GM18951 (cell line): ENCODE measurements at regions not wholly inside any gene's neighbourhood (a gene's known extent, or its start where the extent isn't known, plus 50 kb on each side); places are given as distances from the start of the nearest gene placed in this dataset.

Experiments used
- POLR2A ChIP-seq: IDR thresholded peaks from 4 replicates; pipeline ENCODE4 v1.6.1; 2011; ENCODE audit warnings: mild to moderate bottlenecking; ENCODE audit not compliant: insufficient read length, insufficient read depth; ENCODE audit errors: extremely low read depth
- in situ Hi-C: fragments of 300-500 bp; cut with MboI; formaldehyde crosslinking; loops from one replicate; pipeline ENCODE4 v1.12.0; 2022; ENCODE audit warnings: low sequenced_read_pairs, mixed read lengths, inconsistent platforms; ENCODE audit not compliant: unreplicated experiment

- in situ Hi-C loops: no loop called here
Observed at GRCh38 chr22:49035818-49036457, 791.7 kb downstream of the BRD1 start.

GRCh38 chr22:49034836-49035817 lies 792.5 kb downstream of the BRD1 start:
- in situ Hi-C loops: no loop called here
- TF ChIP-seq POLR2A: no peak

More at GRCh38 chr22:49035818-49036457, 791.7 kb downstream of the BRD1 start:
- TF ChIP-seq POLR2A: no peak

- in situ Hi-C loops: no loop called here
- no peak for TF ChIP-seq POLR2A
Observed at GRCh38 chr22:49033616-49034015, 794.1 kb downstream of the BRD1 start.

GRCh38 chr22:49032821-49033220 lies 794.9 kb downstream of the BRD1 start:
- TF ChIP-seq POLR2A: no peak
- in situ Hi-C loops: no loop called here

GRCh38 chr22:49031746-49032330 lies 795.8 kb downstream of the BRD1 start:
- in situ Hi-C loops: no loop called here
- no peak for TF ChIP-seq POLR2A

GRCh38 chr22:49028111-49028510 lies 799.6 kb downstream of the BRD1 start:
- in situ Hi-C loops: no loop called here
- TF ChIP-seq POLR2A: no peak

- in situ Hi-C loops: no loop called here
- TF ChIP-seq POLR2A: no peak
Observed at GRCh38 chr22:49027368-49027670, 800.4 kb downstream of the BRD1 start.

GRCh38 chr22:49026494-49027367 lies 800.9 kb downstream of the BRD1 start:
- no peak for TF ChIP-seq POLR2A
- in situ Hi-C loops: no loop called here

- in situ Hi-C loops: no loop called here
- TF ChIP-seq POLR2A: no peak
Observed at GRCh38 chr22:49025791-49026493, 801.7 kb downstream of the BRD1 start.

GRCh38 chr22:49024775-49025440 lies 802.8 kb downstream of the BRD1 start:
- TF ChIP-seq POLR2A: no peak
- in situ Hi-C loops: no loop called here

- no peak for TF ChIP-seq POLR2A
- in situ Hi-C loops: no loop called here
Observed at GRCh38 chr22:49023879-49024774, 803.5 kb downstream of the BRD1 start.

- no peak for TF ChIP-seq POLR2A
- in situ Hi-C loops: no loop called here
Observed at GRCh38 chr22:49023161-49023878, 804.4 kb downstream of the BRD1 start.
